HG03565 (cell line): ENCODE measurements at regions not wholly inside any gene's neighbourhood (a gene's known extent, or its start where the extent isn't known, plus 50 kb on each side); places are given as distances from the start of the nearest gene placed in this dataset.
"Not testable (repeated sequence)": the region's sequence is repeated elsewhere in the genome, so short reads cannot be mapped to it uniquely, and the experiment has no call there.

Experiments
- ATAC-seq: cut with Tn5 transposase; IDR thresholded peaks from one replicate; pipeline ENCODE4 v1.9.1; 2021; ENCODE audit warnings: mild to moderate bottlenecking, moderate library complexity; ENCODE audit not compliant: unreplicated experiment

GRCh38 chr7:98727146-98727709 is 110.1 kb downstream of the NPTX2 start:
- no peak for ATAC-seq

- ATAC-seq, result no peak
Measured at GRCh38 chr7:98728555-98728954, 111.5 kb downstream of the NPTX2 start.

- no peak for ATAC-seq
Measured at GRCh38 chr7:98729121-98729520, 112.0 kb downstream of the NPTX2 start.

GRCh38 chr7:98730326-98730725 is 113.2 kb downstream of the NPTX2 start:
- ATAC-seq, result no peak

GRCh38 chr7:98731651-98732050 is 114.6 kb downstream of the NPTX2 start:
- ATAC-seq, result no peak

GRCh38 chr7:98733036-98733435 is 116.0 kb downstream of the NPTX2 start:
- ATAC-seq, result no peak

- ATAC-seq, result no peak
Measured at GRCh38 chr7:98735801-98736200, 118.7 kb downstream of the NPTX2 start.

GRCh38 chr7:98736461-98736860 is 119.4 kb downstream of the NPTX2 start:
- ATAC-seq, result not testable (repeated sequence)

- ATAC-seq, result no peak
Measured at GRCh38 chr7:98737176-98737575, 120.1 kb downstream of the NPTX2 start.

GRCh38 chr7:98740643-98741042 is 123.6 kb downstream of the NPTX2 start:
- no peak for ATAC-seq

GRCh38 chr7:98745722-98746318 is 124.0 kb downstream of the TMEM130 start:
- no peak for ATAC-seq

GRCh38 chr7:98748090-98748489 is 121.7 kb downstream of the TMEM130 start:
- no peak for ATAC-seq

GRCh38 chr7:98753176-98753575 is 116.6 kb downstream of the TMEM130 start:
- no peak for ATAC-seq

GRCh38 chr7:98753989-98754479 is 115.8 kb downstream of the TMEM130 start:
- ATAC-seq, result no peak

- ATAC-seq, result no peak
Measured at GRCh38 chr7:98755138-98755898, 114.5 kb downstream of the TMEM130 start.

- no peak for ATAC-seq
Measured at GRCh38 chr7:98758157-98758556, 111.7 kb downstream of the TMEM130 start.

GRCh38 chr7:98760201-98760651 is 109.6 kb downstream of the TMEM130 start:
- ATAC-seq, result no peak

- ATAC-seq, result no peak
Measured at GRCh38 chr7:98761225-98761624, 108.6 kb downstream of the TMEM130 start.

GRCh38 chr7:98762620-98763019 is 107.2 kb downstream of the TMEM130 start:
- ATAC-seq, result no peak

GRCh38 chr7:98763441-98763840 is 106.4 kb downstream of the TMEM130 start:
- no peak for ATAC-seq

GRCh38 chr7:98764946-98765345 is 104.9 kb downstream of the TMEM130 start:
- no peak for ATAC-seq

GRCh38 chr7:98770085-98770484 is 99.7 kb downstream of the TMEM130 start:
- ATAC-seq, result not testable (repeated sequence)
